ENCODE measurements at regions not wholly inside any gene's neighbourhood (a gene's known extent, or its start where the extent isn't known, plus 50 kb on each side); places are given as distances from the start of the nearest gene placed in this dataset.

GRCh38 chrX:151796576-151796975 lies 62.0 kb downstream of the CNGA2 start:
- no peak for DNase-seq

- no peak for DNase-seq
Observed at GRCh38 chrX:151801980-151802379, 67.4 kb downstream of the CNGA2 start.

GRCh38 chrX:151806967-151807540 lies 72.5 kb downstream of the CNGA2 start:
- no peak for DNase-seq

GRCh38 chrX:151812661-151813060 lies 78.1 kb downstream of the CNGA2 start:
- no peak for DNase-seq

- no peak for DNase-seq
Observed at GRCh38 chrX:151814767-151815166, 80.2 kb downstream of the CNGA2 start.

- DNase-seq: peak; percentile 22
Observed at GRCh38 chrX:151815398-151815797, 80.9 kb downstream of the CNGA2 start.

GRCh38 chrX:151816934-151817333 lies 82.4 kb downstream of the CNGA2 start:
- DNase-seq: no peak

GRCh38 chrX:151818828-151819227 lies 84.3 kb downstream of the CNGA2 start:
- no peak for DNase-seq

GRCh38 chrX:151821226-151821625 lies 86.7 kb downstream of the CNGA2 start:
- no peak for DNase-seq

GRCh38 chrX:151825007-151825406 lies 87.7 kb upstream of the MAGEA4 start:
- DNase-seq: no peak

GRCh38 chrX:151825925-151826485 lies 86.7 kb upstream of the MAGEA4 start:
- peak; percentile 51 for DNase-seq

GRCh38 chrX:151828439-151829080 lies 84.1 kb upstream of the MAGEA4 start:
- DNase-seq: no peak

GRCh38 chrX:151830911-151831310 lies 81.8 kb upstream of the MAGEA4 start:
- no peak for DNase-seq

GRCh38 chrX:151852294-151852693 lies 60.4 kb upstream of the MAGEA4 start:
- DNase-seq: no peak

GRCh38 chrX:151854726-151855495 lies 57.8 kb upstream of the MAGEA4 start:
- DNase-seq: no peak

GRCh38 chrX:151859481-151859880 lies 53.2 kb upstream of the MAGEA4 start:
- DNase-seq: no peak

- DNase-seq: no peak
Observed at GRCh38 chrX:151860827-151861226, 51.9 kb upstream of the MAGEA4 start.

Measured in tongue (tissue), 1 donor.